GM23338 (cell line): ENCODE measurements at regions not wholly inside any gene's neighbourhood (a gene's known extent, or its start where the extent isn't known, plus 50 kb on each side); places are given as distances from the start of the nearest gene placed in this dataset.

ENCODE experiments used
- ATAC-seq: fragments of 200-7000 bp; cut with Tn5 transposase; 3 replicates; pipeline ENCODE4 v1.9.1; 2020
- DNase-seq: peaks from one replicate; pipeline ENCODE4 v3.0.0-alpha.2; 2015; ENCODE audit warnings: low spot score
- H2AFZ ChIP-seq: fragments of 200-600 bp; sonication (generic); 2 replicates; pipeline ENCODE4 v1.8.0; 2016; ENCODE audit warnings: antibody characterized with exemption, mild to moderate bottlenecking, moderate library complexity
- H3F3A ChIP-seq: fragments of 200-600 bp; sonication (generic); replicated peaks from 2 replicates; pipeline ENCODE4 v1.8.0; 2017; ENCODE audit warnings: antibody characterized with exemption, mixed run types, low read depth
- H3K27ac ChIP-seq: fragments of 200-600 bp; sonication (generic); 2 replicates; pipeline ENCODE4 v1.6.1; 2016; ENCODE audit warnings: low read depth
- H3K27me3 ChIP-seq: fragments of 200-600 bp; sonication (generic); 2 replicates; pipeline ENCODE4 v1.8.0; 2016; ENCODE audit warnings: mild to moderate bottlenecking, mixed run types, moderate library complexity; ENCODE audit not compliant: insufficient read depth
- H3K36me3 ChIP-seq: fragments of 200-600 bp; sonication (generic); 2 replicates; pipeline ENCODE4 v1.8.0; 2016; ENCODE audit warnings: mild to moderate bottlenecking; ENCODE audit not compliant: insufficient read depth
- H3K4me1 ChIP-seq: fragments of 200-600 bp; sonication (generic); 2 replicates; pipeline ENCODE4 v1.8.0; 2016; ENCODE audit warnings: mild to moderate bottlenecking, moderate library complexity; ENCODE audit not compliant: insufficient read depth
- H3K4me2 ChIP-seq: fragments of 200-600 bp; sonication (generic); 2 replicates; pipeline ENCODE4 v1.7.1; 2017; ENCODE audit warnings: mixed run types
- H3K4me3 ChIP-seq: fragments of 200-600 bp; sonication (generic); 2 replicates; pipeline ENCODE4 v1.6.1; 2016; ENCODE audit warnings: mixed run types
- H3K79me2 ChIP-seq: fragments of 200-600 bp; sonication (generic); replicated peaks from 2 replicates; pipeline ENCODE4 v1.8.0; 2017; ENCODE audit warnings: mild to moderate bottlenecking; ENCODE audit not compliant: insufficient read depth
- H3K9me2 ChIP-seq: fragments of 200-600 bp; sonication (generic); 2 replicates; pipeline ENCODE4 v1.8.0; 2017; ENCODE audit not compliant: insufficient read depth
- H4K20me1 ChIP-seq: fragments of 200-600 bp; sonication (generic); replicated peaks from 2 replicates; pipeline ENCODE4 v1.8.0; 2017; ENCODE audit warnings: mild to moderate bottlenecking; ENCODE audit not compliant: insufficient read depth
- H3K27ac Mint-ChIP-seq: 2 replicates; pipeline ENCODE4 v1.8.0; 2020; ENCODE audit warnings: inconsistent platforms, mild to moderate bottlenecking, moderate library complexity, mixed read lengths
- H3K27me3 Mint-ChIP-seq: 3 replicates; pipeline ENCODE4 v1.8.0; 2022; ENCODE audit warnings: low read depth, mild to moderate bottlenecking, moderate library complexity, mixed read lengths, inconsistent platforms; ENCODE audit not compliant: insufficient read depth, poor library complexity
- H3K36me3 Mint-ChIP-seq: 3 replicates; pipeline ENCODE4 v1.8.0; 2021; ENCODE audit warnings: low read depth, mild to moderate bottlenecking, inconsistent platforms, moderate library complexity, mixed read lengths
- H3K4me1 Mint-ChIP-seq: 3 replicates; pipeline ENCODE4 v1.8.0; 2020; ENCODE audit warnings: mild to moderate bottlenecking, inconsistent platforms, mixed read lengths
- H3K4me3 Mint-ChIP-seq: 3 replicates; pipeline ENCODE4 v1.8.0; 2021; ENCODE audit warnings: moderate library complexity, mild to moderate bottlenecking, inconsistent platforms, mixed read lengths
- H3K9me3 Mint-ChIP-seq: 3 replicates; pipeline ENCODE4 v1.8.0; 2020; ENCODE audit warnings: moderate library complexity, mild to moderate bottlenecking, inconsistent platforms, mixed read lengths
- EZH2 ChIP-seq: fragments of 200-600 bp; sonication (generic); IDR thresholded peaks from one replicate; pipeline ENCODE4 v1.8.0; 2017; ENCODE audit warnings: antibody characterized with exemption, mild to moderate bottlenecking, low read depth; ENCODE audit not compliant: unreplicated experiment
- EZH2phosphoT487 ChIP-seq: fragments of 200-600 bp; sonication (generic); IDR thresholded peaks from one replicate; pipeline ENCODE4 v1.8.1; 2018; ENCODE audit warnings: antibody characterized with exemption; ENCODE audit not compliant: unreplicated experiment
- JUNB ChIP-seq: IDR thresholded peaks from one replicate; pipeline ENCODE4 v1.6.1; 2016; ENCODE audit warnings: antibody characterized with exemption; ENCODE audit not compliant: unreplicated experiment
- POLR2AphosphoS5 ChIP-seq: IDR thresholded peaks from 2 replicates; pipeline ENCODE4 v1.6.1; 2016; ENCODE audit warnings: antibody characterized with exemption, low read depth
- REST ChIP-seq: IDR thresholded peaks from one replicate; pipeline ENCODE4 v1.6.1; 2018; ENCODE audit warnings: antibody characterized with exemption; ENCODE audit not compliant: unreplicated experiment
- ZNF462 ChIP-seq: fragments of 250-450 bp; sonication (Bioruptor Pico); IDR thresholded peaks from 2 replicates; pipeline ENCODE4 v1.5.0; 2020; ENCODE audit warnings: mild to moderate bottlenecking, moderate library complexity

DNA sequence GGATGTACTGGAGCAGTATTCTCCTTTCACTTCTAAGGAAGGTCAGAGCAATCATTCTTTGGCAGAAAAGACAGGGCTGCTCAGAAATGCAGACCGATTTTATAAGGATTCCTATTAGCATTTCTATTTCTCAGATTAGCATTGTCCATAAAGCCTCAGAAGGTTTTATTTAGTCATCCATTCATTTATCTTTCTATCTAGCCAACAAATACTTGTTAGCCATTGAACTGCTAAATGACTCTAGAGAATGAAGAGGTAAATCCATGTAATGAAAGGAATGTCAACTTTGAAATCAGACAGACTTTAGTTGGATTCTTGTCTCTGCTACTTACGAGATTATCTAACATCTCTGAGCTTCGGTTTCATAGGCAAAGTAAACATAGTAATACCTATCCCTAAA is 165.2 kb downstream of the SLC25A46 start (continued):
- TF ChIP-seq ZNF462 = no peak

DNA sequence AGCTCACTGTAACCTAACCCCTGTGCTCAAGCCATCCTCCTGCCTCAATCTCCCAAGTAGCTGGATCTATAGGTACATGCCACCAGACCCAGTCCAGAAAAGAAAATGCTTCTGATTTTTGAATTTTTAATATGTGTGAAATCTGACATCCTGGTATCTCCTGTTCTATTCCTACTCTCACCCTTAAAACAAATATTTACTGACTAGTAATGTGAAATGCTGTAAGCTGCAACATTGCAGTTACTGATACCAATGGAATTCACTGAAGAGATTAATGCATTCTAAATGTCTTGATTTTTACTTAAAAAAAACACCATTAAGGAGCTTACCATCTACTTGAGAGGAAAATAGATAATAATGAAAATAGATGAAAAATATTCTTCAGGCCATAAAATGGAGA is 162.7 kb upstream of the TSLP start:
- Mint-ChIP-seq H3K9me3 (peaks cover 4% of the 10 kb centered on the region; the same call in 1 of the 3 replicates), H3K27ac (no peak overlapping the region), H3K4me3 (no peak overlapping the region), H3K4me1 (0 out of 3 replicates have a peak, but pooled peaks cover under 1% of the 10 kb centered on the region), H3K36me3 (no peaks in the 10 kb centered on the region), H3K27me3 (no peaks in the 10 kb centered on the region)
- H3K4me2 ChIP-seq = no peak overlapping the region
- no peaks in the 10 kb centered on the region for H3K9me2 ChIP-seq
- H3K27ac ChIP-seq = no peak overlapping the region
- DNase-seq (no peak), ATAC-seq (no peak)
- no peaks in the 10 kb centered on the region for H3K79me2 ChIP-seq
- TF ChIP-seq EZH2 (no peak), POLR2AphosphoS5 (no peak), EZH2phosphoT487 (no peak), REST (no peak), JUNB (no peak)
- H3K4me1 ChIP-seq = 0 out of 2 replicates have a peak, but pooled peaks cover 6% of the 10 kb centered on the region
- no peaks in the 10 kb centered on the region for H3K27me3 ChIP-seq
- H2AFZ ChIP-seq = no peak overlapping the region
- no peaks in the 10 kb centered on the region for H3K36me3 ChIP-seq
- no peak overlapping the region for H3K4me3 ChIP-seq
- H4K20me1 ChIP-seq = no peaks in the 10 kb centered on the region
- no peaks in the 10 kb centered on the region for H3F3A ChIP-seq
